HCT116 (cell line): ENCODE measurements at regions not wholly inside any gene's neighbourhood (a gene's known extent, or its start where the extent isn't known, plus 50 kb on each side); places are given as distances from the start of the nearest gene placed in this dataset.

Source experiments
- ATAC-seq: fragments of 200-7000 bp; cut with Tn5 transposase; 2 replicates; pipeline ENCODE4 v1.9.1; 2020; ENCODE audit warnings: mild to moderate bottlenecking, moderate library complexity
- BruUV-seq: library from RNA; stranded (reverse); fragments of 400-500 nt; replicated peaks from 2 replicates; lab custom pipeline; 2021; lab: Mats Ljungman, UMichigan
- CTCF ChIA-PET: fragments of 300-600 bp; sonication (Branson Sonifier 250); formaldehyde crosslinking; loops from one replicate; lab custom pipeline; 2021; ENCODE audit warnings: antibody characterized with exemption; lab: Charles Lee
- POLR2A ChIA-PET: fragments of 300-600, 350-600 bp; sonication (Branson Sonifier 250); formaldehyde crosslinking; loops from one replicate; lab custom pipeline; 2021; ENCODE audit warnings: antibody characterized with exemption; lab: Charles Lee
- RAD21 ChIA-PET, 2 experiments: fragments of 300-600 bp; sonication (Branson Sonifier 250); formaldehyde crosslinking; loops; one replicate each; lab custom pipeline; 2023; ENCODE audit warnings: low total read pairs in 2 of 2; ENCODE audit not compliant: uncharacterized antibody in 2 of 2, unreplicated experiment in 2 of 2, low non-redundant PET in 1 of 2; lab: Charles Lee
- DNase-seq: peaks from one replicate; pipeline ENCODE4 v3.0.0-alpha.2; 2010; ENCODE audit warnings: low read depth, low spot score
- H2AFZ ChIP-seq: fragments of 200-600 bp; shearing (Covaris generic), sonication (generic); 2 replicates; pipeline ENCODE4 v1.6.1; 2017; ENCODE audit warnings: low read depth, mixed run types, mixed read lengths, antibody characterized with exemption, low read length; ENCODE audit not compliant: poor library complexity, severe bottlenecking
- H3K27ac ChIP-seq: 2 replicates; pipeline ENCODE4 v1.5.1; 2012; ENCODE audit warnings: low read depth, low read length
- H3K27me3 ChIP-seq: fragments of 200-600 bp; sonication (generic); 2 replicates; pipeline ENCODE4 v1.6.1; 2016; ENCODE audit warnings: mixed run types, low read length, mixed read lengths; ENCODE audit not compliant: insufficient read depth
- H3K36me3 ChIP-seq, 2 experiments: fragments of 200-500 bp in 1 of 2; fragments of 200-600 bp in 1 of 2; sonication (Bioruptor generic) in 1 of 2; sonication (generic) in 1 of 2; 2 replicates each; pipeline versions ENCODE4 v1.5.1 to v1.6.1; 2014 to 2016; ENCODE audit warnings: low read length in 2 of 2, inconsistent platforms in 1 of 2, mixed read lengths in 1 of 2, mixed run types in 1 of 2; ENCODE audit not compliant: insufficient read depth in 2 of 2, control insufficient read depth in 1 of 2
- H3K4me1 ChIP-seq, 2 experiments: fragments of 200-600 bp in 1 of 2; sonication (generic) in 1 of 2; 2 replicates each; pipeline versions ENCODE4 v1.5.1 to v1.6.1; 2012 to 2017; ENCODE audit warnings: low read length in 2 of 2, inconsistent platforms in 1 of 2, mild to moderate bottlenecking in 1 of 2, mixed read lengths in 1 of 2, mixed run types in 1 of 2, moderate library complexity in 1 of 2; ENCODE audit not compliant: insufficient read depth in 2 of 2, control insufficient read depth in 1 of 2
- H3K4me2 ChIP-seq: fragments of 200-600 bp; sonication (generic); 2 replicates; pipeline ENCODE4 v1.6.1; 2017; ENCODE audit warnings: mixed run types, low read length, mixed read lengths
- H3K4me3 ChIP-seq, 2 experiments: fragments of 200-600 bp in 1 of 2; sonication (generic) in 1 of 2; replicated peaks in 1 of 2; 2 replicates each; pipeline ENCODE4 v1.5.1; 2011 to 2016; ENCODE audit warnings: low read length in 2 of 2, control low read depth in 1 of 2, low read depth in 1 of 2, mild to moderate bottlenecking in 1 of 2, mixed read lengths in 1 of 2, mixed run types in 1 of 2
- H3K79me2 ChIP-seq: fragments of 200-600 bp; sonication (generic); 2 replicates; pipeline ENCODE4 v1.6.1; 2017; ENCODE audit warnings: mild to moderate bottlenecking, mixed run types, low read length, moderate library complexity, mixed read lengths; ENCODE audit not compliant: insufficient read depth
- H3K9ac ChIP-seq: fragments of 200-600 bp; sonication (generic); 2 replicates; pipeline ENCODE4 v1.6.1; 2016; ENCODE audit warnings: low read length, mixed read lengths
- H3K9me2 ChIP-seq: fragments of 200-600 bp; sonication (generic), shearing (Covaris generic); 2 replicates; pipeline ENCODE4 v1.6.1; 2017; ENCODE audit warnings: mixed run types, mild to moderate bottlenecking, moderate library complexity; ENCODE audit not compliant: insufficient read depth
- H3K9me3 ChIP-seq, 2 experiments: fragments of 200-500 bp in 1 of 2; fragments of 200-600 bp in 1 of 2; sonication (Bioruptor generic) in 1 of 2; sonication (generic) in 1 of 2; 2 replicates each; pipeline ENCODE4 v1.6.1; 2014 to 2017; ENCODE audit warnings: low read length in 2 of 2, mixed read lengths in 2 of 2, inconsistent platforms in 1 of 2, low read depth in 1 of 2, mild to moderate bottlenecking in 1 of 2, mixed run types in 1 of 2, moderate library complexity in 1 of 2; ENCODE audit not compliant: control insufficient read depth in 1 of 2, insufficient read depth in 1 of 2
- H4K20me1 ChIP-seq: fragments of 200-600 bp; sonication (generic), shearing (Covaris generic); 2 replicates; pipeline ENCODE4 v1.6.1; 2017; ENCODE audit warnings: mixed run types, mild to moderate bottlenecking, moderate library complexity; ENCODE audit not compliant: insufficient read depth
- CBX3 ChIP-seq: IDR thresholded peaks from 2 replicates; pipeline ENCODE4 v1.6.1; 2012; ENCODE audit warnings: low read depth
- EGR1 ChIP-seq: IDR thresholded peaks from 2 replicates; pipeline ENCODE4 v1.6.1; 2012; ENCODE audit warnings: low read depth
- ELF1 ChIP-seq: IDR thresholded peaks from 2 replicates; pipeline ENCODE4 v1.6.1; 2012; ENCODE audit warnings: low read depth, borderline replicate concordance
- EZH2 ChIP-seq: fragments of 200-600 bp; sonication (generic); IDR thresholded peaks from 2 replicates; pipeline ENCODE4 v1.6.1; 2017; ENCODE audit warnings: antibody characterized with exemption, mixed run types
- EZH2phosphoT487 ChIP-seq: fragments of 200-600 bp; IDR thresholded peaks from 2 replicates; pipeline ENCODE4 v1.6.1; 2018; ENCODE audit warnings: antibody characterized with exemption, borderline replicate concordance
- FOSL1 ChIP-seq: IDR thresholded peaks from 2 replicates; pipeline ENCODE4 v1.6.1; 2012; ENCODE audit warnings: low read depth
- JUND ChIP-seq: IDR thresholded peaks from 2 replicates; pipeline ENCODE4 v1.6.1; 2012
- POLR2A ChIP-seq: IDR thresholded peaks from 2 replicates; pipeline ENCODE4 v1.7.0; 2011; ENCODE audit warnings: borderline replicate concordance; ENCODE audit not compliant: insufficient read depth, insufficient read length; ENCODE audit errors: extremely low read depth
- POLR2AphosphoS5 ChIP-seq: IDR thresholded peaks from 2 replicates; pipeline ENCODE4 v1.6.1; 2011; ENCODE audit warnings: mild to moderate bottlenecking, low read depth, low read length, moderate library complexity
- RAD21 ChIP-seq: IDR thresholded peaks from 2 replicates; pipeline ENCODE4 v1.6.1; 2012; ENCODE audit warnings: low read depth, mild to moderate bottlenecking
- REST ChIP-seq: IDR thresholded peaks from 2 replicates; pipeline ENCODE4 v1.6.1; 2012; ENCODE audit warnings: low read depth
- SIN3A ChIP-seq: IDR thresholded peaks from 2 replicates; pipeline ENCODE4 v1.6.1; 2012; ENCODE audit warnings: low read depth
- SRF ChIP-seq: IDR thresholded peaks from 2 replicates; pipeline ENCODE4 v1.6.1; 2012; ENCODE audit warnings: low read depth
- TCF7L2 ChIP-seq: IDR thresholded peaks from 2 replicates; pipeline ENCODE4 v1.7.0; 2011; ENCODE audit warnings: borderline replicate concordance, inconsistent platforms; ENCODE audit not compliant: insufficient read depth, insufficient read length; ENCODE audit errors: extremely low read depth
- YY1 ChIP-seq: IDR thresholded peaks from 2 replicates; pipeline ENCODE4 v1.6.1; 2011; ENCODE audit warnings: low read length, low read depth, moderate library complexity, mild to moderate bottlenecking; ENCODE audit not compliant: insufficient replicate concordance; ENCODE audit errors: extremely low read depth
- ZBTB33 ChIP-seq: IDR thresholded peaks from 2 replicates; pipeline ENCODE4 v1.6.1; 2011; ENCODE audit warnings: mild to moderate bottlenecking, low read length, moderate library complexity; ENCODE audit not compliant: insufficient replicate concordance; ENCODE audit errors: extremely low read depth
- ZFX ChIP-seq: fragments of 450-650 bp; IDR thresholded peaks from 2 replicates; pipeline ENCODE4 v1.6.1; 2017
- ZNF274 ChIP-seq: fragments of 200-500 bp; sonication (Bioruptor generic); IDR thresholded peaks from 2 replicates; pipeline ENCODE4 v1.6.1; 2014; ENCODE audit warnings: mild to moderate bottlenecking, low read depth, low read length, inconsistent platforms
- intact Hi-C: fragments of 100-400 bp; cut with micrococcal nuclease; formaldehyde crosslinking; loops from 2 replicates; pipeline ENCODE4 v1.10.0; 2022
- TF ChIP-seq, protein P1 (sequence below), 3 experiments: fragments of 200-600 bp in 1 of 3; sonication (generic) in 1 of 3; IDR thresholded peaks in 2 of 3; conservative IDR thresholded peaks in 1 of 3; 2 replicates each; pipeline ENCODE4 v1.5.1; 2012 to 2017; ENCODE audit warnings: low read depth in 2 of 3, low read length in 2 of 3, antibody characterized with exemption in 1 of 3, borderline replicate concordance in 1 of 3, control low read depth in 1 of 3, mild to moderate bottlenecking in 1 of 3, mixed read lengths in 1 of 3, mixed run types in 1 of 3, moderate library complexity in 1 of 3; ENCODE audit not compliant: insufficient read depth in 1 of 3
- TF ChIP-seq, protein P2 (sequence below): IDR thresholded peaks from 2 replicates; pipeline ENCODE4 v1.6.1; 2012

- ChIA-PET RAD21 (no interaction called here), CTCF (no interaction called here)
- no peaks in the 10 kb centered on the region for H3K9me2 ChIP-seq
- H3K9me3 ChIP-seq, result no peaks in the 10 kb centered on the region
- H3K36me3 ChIP-seq, result no peaks in the 10 kb centered on the region
- no peaks in the 10 kb centered on the region for H4K20me1 ChIP-seq
- H3K9ac ChIP-seq, result no peak overlapping the region
- no peak overlapping the region for H3K4me3 ChIP-seq
- no TSS peak for BruUV-seq
- ATAC-seq, result no peak
- no peak for TF ChIP-seq ELF1
- no peak for TF ChIP-seq ZFX
- no peak for TF ChIP-seq EGR1
- no peak for TF ChIP-seq POLR2AphosphoS5
- no peak for TF ChIP-seq CBX3
- no peak for TF ChIP-seq POLR2A
- TF ChIP-seq EZH2phosphoT487, result no peak
- TF ChIP-seq TCF7L2, result no peak
- TF ChIP-seq EZH2, result no peak
- no peak for TF ChIP-seq SRF
- TF ChIP-seq, protein P1, sequence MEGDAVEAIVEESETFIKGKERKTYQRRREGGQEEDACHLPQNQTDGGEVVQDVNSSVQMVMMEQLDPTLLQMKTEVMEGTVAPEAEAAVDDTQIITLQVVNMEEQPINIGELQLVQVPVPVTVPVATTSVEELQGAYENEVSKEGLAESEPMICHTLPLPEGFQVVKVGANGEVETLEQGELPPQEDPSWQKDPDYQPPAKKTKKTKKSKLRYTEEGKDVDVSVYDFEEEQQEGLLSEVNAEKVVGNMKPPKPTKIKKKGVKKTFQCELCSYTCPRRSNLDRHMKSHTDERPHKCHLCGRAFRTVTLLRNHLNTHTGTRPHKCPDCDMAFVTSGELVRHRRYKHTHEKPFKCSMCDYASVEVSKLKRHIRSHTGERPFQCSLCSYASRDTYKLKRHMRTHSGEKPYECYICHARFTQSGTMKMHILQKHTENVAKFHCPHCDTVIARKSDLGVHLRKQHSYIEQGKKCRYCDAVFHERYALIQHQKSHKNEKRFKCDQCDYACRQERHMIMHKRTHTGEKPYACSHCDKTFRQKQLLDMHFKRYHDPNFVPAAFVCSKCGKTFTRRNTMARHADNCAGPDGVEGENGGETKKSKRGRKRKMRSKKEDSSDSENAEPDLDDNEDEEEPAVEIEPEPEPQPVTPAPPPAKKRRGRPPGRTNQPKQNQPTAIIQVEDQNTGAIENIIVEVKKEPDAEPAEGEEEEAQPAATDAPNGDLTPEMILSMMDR (IDR thresholded peaks at IDR 0.05 in 2 of 3, conservative IDR thresholded peaks at IDR 0.05 in 1 of 3; ENCODE audit: borderline replicate concordance in 1 of 3, insufficient read depth in 1 of 3, low read depth in 2 of 3, low read length in 2 of 3), result no peak
- no peak for TF ChIP-seq RAD21
- no peak for TF ChIP-seq ZBTB33
- TF ChIP-seq REST, result no peak
- no peak for TF ChIP-seq YY1
- TF ChIP-seq ZNF274, result no peak
- TF ChIP-seq, protein P2, sequence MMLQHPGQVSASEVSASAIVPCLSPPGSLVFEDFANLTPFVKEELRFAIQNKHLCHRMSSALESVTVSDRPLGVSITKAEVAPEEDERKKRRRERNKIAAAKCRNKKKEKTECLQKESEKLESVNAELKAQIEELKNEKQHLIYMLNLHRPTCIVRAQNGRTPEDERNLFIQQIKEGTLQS, result no peak
- no peak for TF ChIP-seq FOSL1
- TF ChIP-seq SIN3A, result no peak
- no peak for TF ChIP-seq JUND
- TF ChIP-seq, all 23 proteins: peak for 0
- H2AFZ ChIP-seq, result no peak overlapping the region
- no peaks in the 10 kb centered on the region for H3K4me1 ChIP-seq
- H3K27ac ChIP-seq, result no peak overlapping the region
- no peak for DNase-seq
- no peaks in the 10 kb centered on the region for H3K79me2 ChIP-seq
- peaks cover 23% of the 10 kb centered on the region for H3K27me3 ChIP-seq
- intact Hi-C loops, result no loop called here
- no peak overlapping the region for H3K4me2 ChIP-seq
- POLR2A ChIA-PET, result no interaction called here
Observed at GRCh38 chr5:133801955-133802751, 166.3 kb downstream of the C5orf15 start.
